ENCODE measurements at regions not wholly inside any gene's neighbourhood (a gene's known extent, or its start where the extent isn't known, plus 50 kb on each side); places are given as distances from the start of the nearest gene placed in this dataset.

DNA sequence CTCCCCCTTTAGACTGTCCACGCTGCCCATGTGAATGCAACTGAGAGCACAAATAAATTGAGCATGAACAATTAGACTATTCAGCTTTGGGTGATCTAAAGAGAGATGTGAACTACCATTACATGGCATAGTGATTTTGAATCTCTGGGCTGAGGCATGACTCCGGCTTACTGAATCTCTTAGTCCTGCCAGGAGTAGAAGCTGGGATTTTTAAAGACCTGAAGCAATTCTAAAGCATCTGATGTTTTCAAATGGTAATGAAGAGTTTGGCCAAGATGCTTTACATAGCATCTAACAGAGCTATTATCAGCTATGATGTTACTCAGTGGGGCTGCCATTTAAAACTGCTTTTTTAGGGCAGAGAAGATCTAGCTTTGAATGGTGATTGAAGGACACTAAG is 1059.1 kb downstream of the SORCS3 start:
- no peaks in the 10 kb centered on the region for H3K36me3 Mint-ChIP-seq (ENCODE audit: low read depth)
- no peak for DNase-seq
- H3K27me3 Mint-ChIP-seq = no peaks in the 10 kb centered on the region
- no peak for ATAC-seq
- H3K4me1 Mint-ChIP-seq = no peaks in the 10 kb centered on the region
- no peaks in the 10 kb centered on the region for H3K9me3 Mint-ChIP-seq
- H3K4me3 Mint-ChIP-seq = no peak overlapping the region
- H3K27ac Mint-ChIP-seq = no peak overlapping the region

DNA sequence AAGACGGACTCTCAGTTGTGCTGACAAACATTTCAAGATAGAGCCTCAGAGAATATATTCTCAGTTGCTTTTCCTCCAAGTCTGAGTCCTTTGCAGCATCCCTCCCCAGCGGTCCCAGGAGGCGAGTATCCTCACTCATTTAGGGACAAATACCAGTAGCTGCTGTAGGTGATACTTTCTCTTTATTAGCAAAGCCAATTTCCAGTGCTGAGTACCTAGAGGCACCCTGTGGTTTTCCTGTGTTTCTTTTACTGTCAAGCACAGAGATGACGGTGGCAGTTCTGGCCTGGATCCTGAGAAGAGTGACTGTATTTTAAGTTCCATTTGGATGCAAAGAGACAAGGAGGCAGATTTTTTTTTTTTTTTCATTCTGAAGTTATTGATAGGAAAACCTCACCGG is 1058.4 kb downstream of the SORCS3 start:
- Mint-ChIP-seq H3K27me3 (no peaks in the 10 kb centered on the region), H3K36me3 (ENCODE audit: low read depth) (no peaks in the 10 kb centered on the region), H3K27ac (no peak overlapping the region), H3K4me1 (no peaks in the 10 kb centered on the region), H3K4me3 (no peak overlapping the region), H3K9me3 (no peaks in the 10 kb centered on the region)
- DNase-seq (no peak), ATAC-seq (no peak)

DNA sequence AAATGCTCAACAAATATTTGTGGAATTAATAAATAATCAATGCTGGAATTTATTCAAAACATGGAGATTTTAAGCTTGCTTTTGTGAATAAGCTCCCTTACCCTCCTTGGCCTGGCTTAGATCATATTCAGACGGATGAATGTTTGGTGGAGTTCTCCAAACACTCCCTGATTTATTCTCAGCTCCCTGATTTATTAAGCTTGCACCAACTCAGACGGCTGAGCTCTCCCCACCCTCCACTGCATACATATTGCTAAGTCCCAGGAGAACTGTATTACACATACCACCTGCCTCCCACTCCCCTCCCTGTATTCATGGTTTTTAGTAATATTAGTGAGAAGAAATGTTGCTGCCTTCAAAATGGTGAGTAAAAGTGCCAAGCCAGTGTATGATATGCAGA is 1057.5 kb downstream of the SORCS3 start:
- H3K27me3 Mint-ChIP-seq = no peaks in the 10 kb centered on the region
- no peaks in the 10 kb centered on the region for H3K9me3 Mint-ChIP-seq
- DNase-seq (no peak), ATAC-seq (no peak)
- no peaks in the 10 kb centered on the region for H3K36me3 Mint-ChIP-seq (ENCODE audit: low read depth)
- H3K4me3 Mint-ChIP-seq = no peak overlapping the region
- no peaks in the 10 kb centered on the region for H3K4me1 Mint-ChIP-seq
- H3K27ac Mint-ChIP-seq = no peak overlapping the region

GRCh38 chr10:105697290-105697780 is 1056.2 kb downstream of the SORCS3 start:
- H3K4me1 Mint-ChIP-seq = no peaks in the 10 kb centered on the region
- no peak for DNase-seq

GRCh38 chr10:105691811-105692210 is 1050.7 kb downstream of the SORCS3 start:
- no peaks in the 10 kb centered on the region for H3K36me3 Mint-ChIP-seq (ENCODE audit: low read depth)
- no peaks in the 10 kb centered on the region for H3K4me1 Mint-ChIP-seq
- H3K27me3 Mint-ChIP-seq = no peaks in the 10 kb centered on the region
- no peak overlapping the region for H3K27ac Mint-ChIP-seq
- H3K9me3 Mint-ChIP-seq = peaks cover under 1% of the 10 kb centered on the region
- no peak for ATAC-seq
- H3K4me3 Mint-ChIP-seq = no peak overlapping the region
- no peak for DNase-seq

More at GRCh38 chr10:105697290-105697780, 1056.2 kb downstream of the SORCS3 start:
- no peaks in the 10 kb centered on the region for H3K36me3 Mint-ChIP-seq (ENCODE audit: low read depth)
- no peak overlapping the region for H3K4me3 Mint-ChIP-seq
- no peaks in the 10 kb centered on the region for H3K9me3 Mint-ChIP-seq
- no peak for ATAC-seq
- no peaks in the 10 kb centered on the region for H3K27me3 Mint-ChIP-seq
- no peak overlapping the region for H3K27ac Mint-ChIP-seq

DNA sequence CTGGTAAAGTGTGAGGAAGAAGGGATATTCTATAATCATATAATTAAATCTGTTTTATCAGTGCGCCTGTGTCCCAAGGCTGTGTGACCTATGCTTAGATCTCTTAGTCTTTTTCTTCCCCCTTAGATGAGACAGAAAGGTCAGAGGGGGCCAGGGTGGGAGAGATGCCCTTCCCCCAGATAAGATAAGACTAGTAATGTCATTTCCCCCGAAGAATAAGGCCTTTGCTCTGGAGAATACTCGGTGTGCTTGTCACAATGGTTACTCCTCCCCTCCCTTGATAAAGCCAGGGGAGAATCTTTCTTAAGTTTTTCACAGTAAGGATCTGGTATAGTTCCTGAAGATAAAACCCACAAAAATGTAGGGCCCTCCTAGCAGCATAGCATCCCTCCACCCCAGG is 1041.8 kb downstream of the SORCS3 start:
- Mint-ChIP-seq H3K9me3 (peaks cover 26% of the 10 kb centered on the region), H3K27ac (no peak overlapping the region), H3K36me3 (ENCODE audit: low read depth) (no peaks in the 10 kb centered on the region), H3K27me3 (no peaks in the 10 kb centered on the region), H3K4me3 (no peak overlapping the region), H3K4me1 (no peaks in the 10 kb centered on the region)
- ATAC-seq (no peak), DNase-seq (no peak)

GRCh38 chr10:105681051-105681450 is 1040.0 kb downstream of the SORCS3 start:
- DNase-seq (no peak), ATAC-seq (no peak)
- H3K27me3 Mint-ChIP-seq = no peaks in the 10 kb centered on the region
- no peak overlapping the region for H3K27ac Mint-ChIP-seq
- peaks cover 20% of the 10 kb centered on the region for H3K9me3 Mint-ChIP-seq
- H3K36me3 Mint-ChIP-seq (ENCODE audit: low read depth) = no peaks in the 10 kb centered on the region
- no peak overlapping the region for H3K4me3 Mint-ChIP-seq
- no peaks in the 10 kb centered on the region for H3K4me1 Mint-ChIP-seq

DNA sequence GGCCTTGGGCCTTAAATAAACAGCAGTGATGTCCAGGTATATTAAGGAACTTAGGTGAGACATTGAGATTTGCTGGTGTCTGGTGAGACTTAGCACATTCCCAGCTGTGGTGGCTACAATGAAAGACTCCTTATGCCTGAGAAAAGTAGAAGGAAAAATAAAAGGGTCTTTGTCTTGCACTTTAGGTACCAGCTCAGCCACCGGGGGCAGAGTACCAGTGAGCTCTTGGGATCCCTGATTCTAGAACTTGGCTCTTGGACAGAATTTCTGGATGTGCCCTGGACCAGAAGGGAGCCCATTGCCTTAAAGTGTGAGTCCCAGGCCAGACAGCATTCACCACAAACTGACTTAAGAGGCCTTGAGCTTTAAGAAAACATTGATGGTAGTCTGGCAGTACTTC is 1038.7 kb downstream of the SORCS3 start:
- no peak overlapping the region for H3K4me3 Mint-ChIP-seq
- H3K4me1 Mint-ChIP-seq = no peaks in the 10 kb centered on the region
- DNase-seq = no peak
- H3K27me3 Mint-ChIP-seq = no peaks in the 10 kb centered on the region
- peaks cover 21% of the 10 kb centered on the region for H3K9me3 Mint-ChIP-seq
- H3K27ac Mint-ChIP-seq = no peak overlapping the region
- no peak for ATAC-seq
- no peaks in the 10 kb centered on the region for H3K36me3 Mint-ChIP-seq (ENCODE audit: low read depth)

DNA sequence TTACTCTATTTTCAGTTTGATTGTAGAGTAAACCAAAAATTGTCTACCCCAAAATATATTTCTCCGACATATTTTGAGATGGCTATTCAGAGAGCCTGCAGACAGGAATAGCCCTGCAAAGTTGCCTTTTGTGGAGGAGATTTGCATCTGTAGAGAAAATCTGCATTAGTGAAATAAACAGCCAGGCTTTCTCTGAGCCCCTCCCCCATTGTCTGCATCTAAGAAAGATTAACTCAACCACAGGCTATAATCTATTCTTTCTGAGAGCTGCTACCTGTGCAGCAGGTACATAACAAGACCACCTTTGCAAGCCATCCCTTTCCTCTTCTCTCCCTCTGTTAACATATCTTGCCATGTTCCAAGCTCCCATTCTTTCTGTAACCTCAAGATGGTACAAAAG is 1034.2 kb downstream of the SORCS3 start:
- Mint-ChIP-seq H3K4me1 (no peaks in the 10 kb centered on the region), H3K9me3 (peaks cover 17% of the 10 kb centered on the region), H3K36me3 (ENCODE audit: low read depth) (no peaks in the 10 kb centered on the region), H3K27me3 (no peaks in the 10 kb centered on the region), H3K27ac (no peak overlapping the region), H3K4me3 (no peak overlapping the region)
- no peak for ATAC-seq
- DNase-seq = no peak

DNA sequence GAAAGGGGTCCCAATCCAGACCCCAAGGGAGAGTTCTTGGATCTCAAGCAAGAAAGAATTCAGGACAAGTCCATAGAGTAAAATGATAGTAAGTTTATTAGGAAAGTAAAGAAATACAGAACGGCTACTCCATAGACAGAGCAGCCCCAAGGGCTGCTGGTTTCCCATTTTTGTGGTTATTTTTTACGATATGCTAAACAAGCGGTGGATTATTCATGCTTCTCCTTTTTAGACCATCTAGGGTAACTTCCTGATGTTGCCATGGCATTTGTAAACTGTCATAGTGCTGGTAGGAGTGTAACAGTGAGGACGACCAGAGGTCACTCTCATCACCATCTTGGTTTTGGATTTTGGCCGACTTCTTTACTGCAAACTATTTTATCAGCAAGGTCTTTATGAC is 1033.4 kb downstream of the SORCS3 start:
- no peak for ATAC-seq
- no peaks in the 10 kb centered on the region for H3K4me1 Mint-ChIP-seq
- H3K9me3 Mint-ChIP-seq = peaks cover 17% of the 10 kb centered on the region
- H3K4me3 Mint-ChIP-seq = no peak overlapping the region
- DNase-seq = no peak
- H3K27ac Mint-ChIP-seq = no peak overlapping the region
- no peaks in the 10 kb centered on the region for H3K27me3 Mint-ChIP-seq
- no peaks in the 10 kb centered on the region for H3K36me3 Mint-ChIP-seq (ENCODE audit: low read depth)

DNA sequence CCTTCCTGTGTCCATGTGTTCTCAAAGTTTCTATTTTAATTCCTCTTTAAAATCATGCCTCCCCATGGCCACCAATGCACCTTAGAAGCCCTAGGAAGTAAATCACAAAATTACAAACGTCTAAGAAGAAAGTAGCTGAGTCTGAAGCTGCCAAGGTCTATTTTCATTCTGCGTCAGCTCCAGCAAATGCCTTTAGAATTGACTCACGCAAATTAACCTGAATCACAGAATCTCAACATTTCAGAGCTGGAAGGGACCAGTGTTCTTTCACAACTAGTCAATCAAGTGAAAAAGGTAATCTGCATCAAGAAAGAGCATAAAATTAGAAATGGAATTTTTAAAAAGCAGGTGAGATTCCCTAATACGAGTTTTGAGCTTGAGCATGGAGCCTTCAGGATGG is 1017.6 kb downstream of the SORCS3 start:
- no peaks in the 10 kb centered on the region for H3K36me3 Mint-ChIP-seq (ENCODE audit: low read depth)
- no peaks in the 10 kb centered on the region for H3K9me3 Mint-ChIP-seq
- no peak overlapping the region for H3K4me3 Mint-ChIP-seq
- ATAC-seq = no peak
- no peak overlapping the region for H3K27ac Mint-ChIP-seq
- H3K27me3 Mint-ChIP-seq = no peaks in the 10 kb centered on the region
- no peaks in the 10 kb centered on the region for H3K4me1 Mint-ChIP-seq
- no peak for DNase-seq

GRCh38 chr10:105656856-105657255 is 1015.8 kb downstream of the SORCS3 start:
- no peaks in the 10 kb centered on the region for H3K36me3 Mint-ChIP-seq (ENCODE audit: low read depth)
- H3K27ac Mint-ChIP-seq = no peak overlapping the region
- ATAC-seq (no peak), DNase-seq (no peak)
- no peaks in the 10 kb centered on the region for H3K27me3 Mint-ChIP-seq
- H3K9me3 Mint-ChIP-seq = no peaks in the 10 kb centered on the region
- H3K4me3 Mint-ChIP-seq = no peak overlapping the region
- H3K4me1 Mint-ChIP-seq = no peaks in the 10 kb centered on the region

DNA sequence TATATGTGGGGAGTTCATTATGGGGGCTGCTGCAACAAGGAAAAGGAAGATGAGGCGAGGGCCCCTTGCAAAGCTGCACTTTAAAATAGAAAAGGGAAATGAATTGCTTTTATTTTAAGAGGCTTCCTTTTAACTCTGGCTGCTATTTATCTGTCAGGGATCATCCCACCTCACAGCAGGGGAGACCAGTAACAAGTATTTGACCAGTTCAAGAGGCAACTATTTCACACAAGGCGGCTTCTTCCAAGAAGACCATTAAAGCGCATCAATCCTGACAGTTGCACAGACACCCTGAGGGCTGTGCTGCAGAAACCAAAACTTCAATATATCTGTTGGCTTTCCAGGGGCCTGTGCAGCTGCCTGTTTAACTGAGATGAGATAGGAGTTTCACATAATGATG is 1009.2 kb downstream of the SORCS3 start:
- ATAC-seq (no peak), DNase-seq (no peak)
- no peaks in the 10 kb centered on the region for H3K36me3 Mint-ChIP-seq (ENCODE audit: low read depth)
- no peak overlapping the region for H3K27ac Mint-ChIP-seq
- H3K4me1 Mint-ChIP-seq = no peaks in the 10 kb centered on the region
- H3K4me3 Mint-ChIP-seq = no peak overlapping the region
- no peaks in the 10 kb centered on the region for H3K27me3 Mint-ChIP-seq
- no peaks in the 10 kb centered on the region for H3K9me3 Mint-ChIP-seq

- Mint-ChIP-seq H3K27me3 (no peaks in the 10 kb centered on the region), H3K4me3 (no peak overlapping the region), H3K9me3 (no peaks in the 10 kb centered on the region), H3K27ac (no peak overlapping the region), H3K36me3 (ENCODE audit: low read depth) (no peaks in the 10 kb centered on the region), H3K4me1 (no peaks in the 10 kb centered on the region)
- ATAC-seq (no peak), DNase-seq (no peak)
These were observed 1006.3 kb downstream of the SORCS3 start for GRCh38 chr10:105647354-105647753.

- no peak overlapping the region for H3K27ac Mint-ChIP-seq
- H3K27me3 Mint-ChIP-seq = no peaks in the 10 kb centered on the region
- peaks cover 5% of the 10 kb centered on the region for H3K9me3 Mint-ChIP-seq
- no peaks in the 10 kb centered on the region for H3K4me1 Mint-ChIP-seq
- DNase-seq = no peak
- H3K4me3 Mint-ChIP-seq = no peak overlapping the region
- no peaks in the 10 kb centered on the region for H3K36me3 Mint-ChIP-seq (ENCODE audit: low read depth)
- no peak for ATAC-seq
These were observed 1003.9 kb downstream of the SORCS3 start for GRCh38 chr10:105644978-105645377.

DNA sequence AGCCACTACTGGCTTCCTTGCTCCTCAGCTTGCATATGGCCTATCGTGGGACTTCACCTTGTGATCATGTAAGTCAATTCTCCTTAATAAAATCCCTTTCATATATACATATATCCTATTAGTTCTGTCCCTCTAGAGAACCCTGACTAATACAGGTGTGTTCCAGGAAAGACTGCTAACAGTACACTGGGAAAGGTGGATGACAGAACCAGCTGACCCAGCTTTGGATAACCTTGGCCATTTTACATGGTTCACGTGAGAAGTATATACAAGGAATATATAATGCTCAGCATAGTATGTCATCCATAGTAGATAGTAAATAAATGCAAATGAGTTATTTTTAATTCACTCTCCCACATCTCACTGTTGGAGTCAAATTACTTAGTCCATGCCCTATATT is 1003.5 kb downstream of the SORCS3 start:
- H3K9me3 Mint-ChIP-seq = peaks cover 5% of the 10 kb centered on the region
- ATAC-seq (no peak), DNase-seq (no peak)
- H3K27me3 Mint-ChIP-seq = no peaks in the 10 kb centered on the region
- H3K27ac Mint-ChIP-seq = no peak overlapping the region
- H3K4me3 Mint-ChIP-seq = no peak overlapping the region
- no peaks in the 10 kb centered on the region for H3K36me3 Mint-ChIP-seq (ENCODE audit: low read depth)
- no peaks in the 10 kb centered on the region for H3K4me1 Mint-ChIP-seq
